Adrenal gland (tissue), 9 donors: ENCODE measurements at regions not wholly inside any gene's neighbourhood (a gene's known extent, or its start where the extent isn't known, plus 50 kb on each side); places are given as distances from the start of the nearest gene placed in this dataset.
A peak's percentile ranks its signal among the peaks of the same experiment; 100 is the strongest.

Experiments used
- DNase-seq, 7 donors: peaks; one replicate each; pipeline ENCODE4 v3.0.0-alpha.2; 2019 to 2020
- H3K27ac ChIP-seq, 5 donors: fragments of 200-600 bp; sonication (generic) in 4 of 5; 1 replicate in 3 of 5; 2 replicates in 2 of 5; pipeline versions ENCODE4 v1.5.1 to v1.8.0; 2016 to 2020; ENCODE audit warnings: mild to moderate bottlenecking in 1 of 5
- H3K27me3 ChIP-seq: fragments of 200-600 bp; 2 replicates; pipeline ENCODE4 v1.8.0; 2021
- H3K36me3 ChIP-seq, 2 donors: fragments of 200-600 bp; replicated peaks in 1 of 2; 1 replicate in 1 of 2; 2 replicates in 1 of 2; pipeline versions ENCODE4 v1.5.1 to v1.8.0; 2018 to 2022
- H3K4me1 ChIP-seq, 2 donors: fragments of 200-600 bp; replicated peaks in 1 of 2; 1 replicate in 1 of 2; 2 replicates in 1 of 2; pipeline versions ENCODE4 v1.5.1 to v1.8.0; 2018 to 2021
- H3K4me3 ChIP-seq, 4 donors: fragments of 200-600 bp; sonication (generic) in 3 of 4; one replicate each; pipeline ENCODE4 v1.5.1; 2016 to 2018
- H3K9me3 ChIP-seq, 3 donors: fragments of 200-600 bp; sonication (generic) in 1 of 3; replicated peaks in 1 of 3; 1 replicate in 2 of 3; 2 replicates in 1 of 3; pipeline versions ENCODE4 v1.5.1 to v1.8.0; 2016 to 2021
- CTCF ChIP-seq, 6 experiments: fragments of 450-650 bp in 4 of 6; fragments of 200-600 bp in 2 of 6; sonication (generic) in 1 of 6; IDR thresholded peaks; 1 replicate in 5 of 6; 2 replicates in 1 of 6; pipeline versions ENCODE4 v1.5.1 to v1.8.0; 2016 to 2021; ENCODE audit warnings: antibody characterized with exemption in 6 of 6, mild to moderate bottlenecking in 2 of 6, moderate library complexity in 1 of 6
- POLR2A ChIP-seq, 2 donors: fragments of 450-650 bp; IDR thresholded peaks; one replicate each; pipeline ENCODE4 v1.6.1; 2017; ENCODE audit warnings: antibody characterized with exemption in 2 of 2, mild to moderate bottlenecking in 2 of 2, moderate library complexity in 1 of 2
- WGBS, 4 donors: extraction: QIAGEN DNeasy Blood & Tissue Kit in 2 of 4; methylation state at CpG; one replicate each; pipeline versions ENCODE4 v1.1.5 to v1.1.7; 2013 to 2017; 5-methylcytosine and 5-hydroxymethylcytosine counted together
- intact Hi-C, 2 donors: fragments of 100-400 bp; cut with DNase I; formaldehyde crosslinking; loops; one replicate each; pipeline versions ENCODE4 v1.14.1 to v1.15.0; 2022 to 2023
- donor health status: healthy with polysubstance abuse.
- donor health status: Bipolar disorder and iron deficiency.
- donor health status: DM: yes; HTN: yes; CAD: no.
- donor health status: DM: no; HTN: no; CAD: no.
- donor health status: DM: no; HTN: no; CAD: no.

- H3K27me3 ChIP-seq = no peaks in the 10 kb centered on the region
- TF ChIP-seq CTCF (IDR thresholded peaks at IDR 0.05) (no peak), POLR2A (IDR thresholded peaks at IDR 0.05) (no peak)
Observed at GRCh38 chr11:70853770-70854108, 398.6 kb downstream of the SHANK2 start.

GRCh38 chr11:70854201-70854600, 398.2 kb downstream of the SHANK2 start:
- DNase-seq = no peak
- WGBS, 4 donors = 92 to 100% (median 93%) methylated on average over 3 of the region's 3 CpGs
- Histone ChIP-seq H3K27ac (no peak overlapping the region), H3K4me1 (no peaks in the 10 kb centered on the region), H3K27me3 (no peaks in the 10 kb centered on the region), H3K36me3 (no peaks in the 10 kb centered on the region), H3K9me3 (no peaks in the 10 kb centered on the region), H3K4me3 (no peak overlapping the region)
- TF ChIP-seq CTCF (IDR thresholded peaks at IDR 0.05) = no peak
- no peak for TF ChIP-seq POLR2A (IDR thresholded peaks at IDR 0.05)
- intact Hi-C loops = no loop called here

More at GRCh38 chr11:70853770-70854108, 398.6 kb downstream of the SHANK2 start:
- Histone ChIP-seq H3K36me3 (no peaks in the 10 kb centered on the region), H3K4me1 (no peaks in the 10 kb centered on the region), H3K4me3 (no peak overlapping the region), H3K27ac (no peak overlapping the region), H3K9me3 (no peaks in the 10 kb centered on the region)
- 58 to 80% (median 73%) methylated on average over 2 of the region's 2 CpGs for WGBS, 4 donors
- no peak for DNase-seq
- intact Hi-C loops = no loop called here

GRCh38 chr11:70854901-70855556, 397.3 kb downstream of the SHANK2 start:
- H3K9me3 ChIP-seq = no peaks in the 10 kb centered on the region
- H3K27ac ChIP-seq = no peak overlapping the region
- peak in 1 of 7 donors; percentile 57 for DNase-seq
- no peaks in the 10 kb centered on the region for H3K36me3 ChIP-seq
- TF ChIP-seq POLR2A (IDR thresholded peaks at IDR 0.05) (no peak), CTCF (IDR thresholded peaks at IDR 0.05) (no peak)
- H3K4me3 ChIP-seq = no peak overlapping the region
- H3K27me3 ChIP-seq = no peaks in the 10 kb centered on the region
- intact Hi-C loops = no loop called here
- H3K4me1 ChIP-seq = no peaks in the 10 kb centered on the region
- WGBS, 4 donors = 46 to 68% (median 62%) methylated on average over 6 of the region's 6 CpGs

- no peaks in the 10 kb centered on the region for H3K4me1 ChIP-seq
- intact Hi-C loops = no loop called here
- no peaks in the 10 kb centered on the region for H3K9me3 ChIP-seq
- no peak overlapping the region for H3K27ac ChIP-seq
- WGBS, 4 donors = 84 to 89% (median 88%) methylated on average over 2 to 3 of the region's 3 CpGs
- H3K27me3 ChIP-seq = no peaks in the 10 kb centered on the region
- no peak for DNase-seq
- TF ChIP-seq POLR2A (IDR thresholded peaks at IDR 0.05) (no peak), CTCF (IDR thresholded peaks at IDR 0.05) (no peak)
- no peaks in the 10 kb centered on the region for H3K36me3 ChIP-seq
- H3K4me3 ChIP-seq = no peak overlapping the region
Observed at GRCh38 chr11:70857894-70858293, 394.5 kb downstream of the SHANK2 start.
